Osteoblast (primary cell): ENCODE measurements at regions not wholly inside any gene's neighbourhood (a gene's known extent, or its start where the extent isn't known, plus 50 kb on each side); places are given as distances from the start of the nearest gene placed in this dataset.

Experiments
- DNase-seq: peaks from one replicate; pipeline ENCODE4 v3.0.0; 2011; ENCODE audit warnings: low spot score, mixed read lengths; ENCODE audit not compliant: insufficient read length; ENCODE audit errors: missing footprints
- H2AFZ ChIP-seq: 2 replicates; pipeline ENCODE4 v1.6.0; 2011; ENCODE audit warnings: mild to moderate bottlenecking, low read length
- H3K27ac ChIP-seq: 2 replicates; pipeline ENCODE4 v1.5.1; 2011; ENCODE audit warnings: mild to moderate bottlenecking, low read depth, low read length, moderate library complexity
- H3K27me3 ChIP-seq: 2 replicates; pipeline ENCODE4 v1.6.0; 2012; ENCODE audit warnings: mild to moderate bottlenecking, control low read depth, inconsistent platforms, low read length, moderate library complexity; ENCODE audit not compliant: insufficient read depth
- H3K36me3 ChIP-seq: 2 replicates; pipeline ENCODE4 v1.5.1; 2011; ENCODE audit warnings: mild to moderate bottlenecking, low read length, control low read depth, moderate library complexity; ENCODE audit not compliant: insufficient read depth
- H3K4me1 ChIP-seq: 2 replicates; pipeline ENCODE4 v1.5.1; 2011; ENCODE audit warnings: mild to moderate bottlenecking, low read length, control low read depth, moderate library complexity; ENCODE audit not compliant: insufficient read depth
- H3K4me2 ChIP-seq: 2 replicates; pipeline ENCODE4 v1.6.0; 2011; ENCODE audit warnings: mild to moderate bottlenecking, low read length; ENCODE audit not compliant: insufficient read depth
- H3K4me3 ChIP-seq: fragments of 200-600 bp; sonication (generic); 3 replicates; pipeline ENCODE4 v1.5.1; 2012; ENCODE audit warnings: mild to moderate bottlenecking, low read length, inconsistent platforms; ENCODE audit not compliant: insufficient read depth
- H3K79me2 ChIP-seq: 2 replicates; pipeline ENCODE4 v1.6.0; 2012; ENCODE audit warnings: mild to moderate bottlenecking, low read length, control low read depth, inconsistent platforms; ENCODE audit not compliant: insufficient read depth
- H3K9me3 ChIP-seq: 2 replicates; pipeline ENCODE4 v1.5.1; 2011; ENCODE audit warnings: low read depth, low read length, control low read depth
- H4K20me1 ChIP-seq: 2 replicates; pipeline ENCODE4 v1.6.0; 2012; ENCODE audit warnings: mild to moderate bottlenecking, low read length, control low read depth; ENCODE audit not compliant: insufficient read depth
- CTCF ChIP-seq: IDR thresholded peaks from 2 replicates; pipeline ENCODE4 v1.5.1; 2011; ENCODE audit warnings: mild to moderate bottlenecking, low read depth, low read length, moderate library complexity; ENCODE audit errors: extremely low read depth

- no peak for TF ChIP-seq CTCF
- no peak for DNase-seq
- Histone ChIP-seq H3K27ac (no peak overlapping the region), H2AFZ (no peak overlapping the region), H3K36me3 (no peaks in the 10 kb centered on the region), H3K79me2 (no peaks in the 10 kb centered on the region), H3K9me3 (no peaks in the 10 kb centered on the region), H3K27me3 (no peaks in the 10 kb centered on the region), H3K4me3 (no peak overlapping the region), H3K4me1 (no peaks in the 10 kb centered on the region), H3K4me2 (no peak overlapping the region), H4K20me1 (no peaks in the 10 kb centered on the region)
Measured at GRCh38 chr11:111093061-111093460, 152.5 kb upstream of the POU2AF2 start.

- Histone ChIP-seq H3K4me1 (no peaks in the 10 kb centered on the region), H3K4me3 (no peak overlapping the region), H3K4me2 (no peak overlapping the region), H3K27ac (no peak overlapping the region), H3K36me3 (no peaks in the 10 kb centered on the region), H2AFZ (no peak overlapping the region), H3K9me3 (no peaks in the 10 kb centered on the region), H3K27me3 (no peaks in the 10 kb centered on the region), H4K20me1 (no peaks in the 10 kb centered on the region), H3K79me2 (no peaks in the 10 kb centered on the region)
- no peak for TF ChIP-seq CTCF
- DNase-seq, result no peak
Measured at GRCh38 chr11:111091321-111091938, 154.1 kb upstream of the POU2AF2 start.

DNA sequence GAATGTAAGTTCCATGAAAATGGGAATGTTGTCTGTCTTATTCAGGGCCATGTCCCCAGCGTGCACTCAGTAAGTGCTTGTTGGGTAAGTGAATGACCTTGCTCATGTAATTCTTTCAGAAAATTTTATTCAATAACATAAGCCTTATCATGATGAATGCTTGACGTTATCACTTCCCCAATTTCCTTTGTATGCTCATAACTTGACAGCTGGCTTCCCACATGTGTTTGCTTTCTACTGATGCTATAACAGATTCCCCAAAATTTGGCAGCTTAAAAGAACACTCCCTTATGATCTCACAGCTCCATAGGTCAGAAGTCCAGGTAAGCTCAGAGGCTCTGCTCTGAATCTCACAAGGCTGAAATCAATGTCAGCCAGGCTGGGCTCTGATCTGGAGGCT, 155.8 kb upstream of the POU2AF2 start:
- Histone ChIP-seq H3K4me2 (no peak overlapping the region), H3K79me2 (no peaks in the 10 kb centered on the region), H3K27ac (no peak overlapping the region), H3K4me3 (no peak overlapping the region), H3K36me3 (no peaks in the 10 kb centered on the region), H3K9me3 (no peaks in the 10 kb centered on the region), H2AFZ (no peak overlapping the region), H3K4me1 (no peaks in the 10 kb centered on the region), H3K27me3 (no peaks in the 10 kb centered on the region), H4K20me1 (no peaks in the 10 kb centered on the region)
- DNase-seq, result no peak
- TF ChIP-seq CTCF, result no peak

GRCh38 chr11:111088847-111089355, 156.6 kb upstream of the POU2AF2 start:
- no peaks in the 10 kb centered on the region for H3K9me3 ChIP-seq
- H3K4me2 ChIP-seq, result no peak overlapping the region
- no peaks in the 10 kb centered on the region for H3K36me3 ChIP-seq
- TF ChIP-seq CTCF, result no peak
- no peak overlapping the region for H2AFZ ChIP-seq
- no peaks in the 10 kb centered on the region for H3K79me2 ChIP-seq
- H3K4me3 ChIP-seq, result no peak overlapping the region
- no peaks in the 10 kb centered on the region for H3K27me3 ChIP-seq
- H3K4me1 ChIP-seq, result no peaks in the 10 kb centered on the region
- no peaks in the 10 kb centered on the region for H4K20me1 ChIP-seq
- no peak overlapping the region for H3K27ac ChIP-seq
- no peak for DNase-seq
